Heart left ventricle (tissue), 16 donors: ENCODE measurements at regions not wholly inside any gene's neighbourhood (a gene's known extent, or its start where the extent isn't known, plus 50 kb on each side); places are given as distances from the start of the nearest gene placed in this dataset.

Source experiments
- ATAC-seq, 4 donors: fragments of 200-7000 bp; cut with Tn5 transposase; one replicate each; pipeline ENCODE4 v1.9.1; 2020 to 2022; ENCODE audit warnings: moderate library complexity in 4 of 4, mild to moderate bottlenecking in 3 of 4, moderate number of reproducible peaks in 1 of 4
- DNase-seq, 5 donors: peaks; one replicate each; pipeline ENCODE4 v3.0.0-alpha.2; 2020
- H3K27ac ChIP-seq, 12 donors: fragments of 200-600 bp; sonication (generic) in 4 of 12; one replicate each; pipeline versions ENCODE4 v1.5.0 to v1.8.0; 2016 to 2022; ENCODE audit warnings: mild to moderate bottlenecking in 2 of 12
- H3K27me3 ChIP-seq, 9 donors: fragments of 200-600 bp; sonication (generic) in 2 of 9; one replicate each; pipeline versions ENCODE4 v1.5.1 to v1.8.0; 2016 to 2022; ENCODE audit warnings: mild to moderate bottlenecking in 3 of 9
- H3K36me3 ChIP-seq, 9 donors: fragments of 200-600 bp; sonication (generic) in 2 of 9; one replicate each; pipeline versions ENCODE4 v1.5.0 to v1.8.0; 2018 to 2022; ENCODE audit warnings: mild to moderate bottlenecking in 2 of 9
- H3K4me1 ChIP-seq, 12 donors: fragments of 200-600 bp; sonication (generic) in 4 of 12; one replicate each; pipeline versions ENCODE4 v1.5.0 to v1.8.0; 2016 to 2022; ENCODE audit warnings: mild to moderate bottlenecking in 3 of 12
- H3K4me3 ChIP-seq, 12 donors: fragments of 200-600 bp; sonication (generic) in 4 of 12; one replicate each; pipeline versions ENCODE4 v1.5.0 to v1.8.0; 2017 to 2022; ENCODE audit warnings: mild to moderate bottlenecking in 9 of 12, moderate library complexity in 4 of 12
- H3K9me3 ChIP-seq, 12 donors: fragments of 200-600 bp; sonication (generic) in 4 of 12; one replicate each; pipeline versions ENCODE4 v1.5.0 to v1.8.0; 2016 to 2022; ENCODE audit warnings: mild to moderate bottlenecking in 1 of 12
- CTCF ChIP-seq, 12 donors: fragments of 200-600 bp; sonication (generic) in 4 of 12; IDR thresholded peaks; one replicate each; pipeline versions ENCODE4 v1.5.0 to v1.8.0; 2018 to 2022; ENCODE audit warnings: antibody characterized with exemption in 12 of 12, mild to moderate bottlenecking in 5 of 12
- POLR2A ChIP-seq, 2 donors: fragments of 450-650 bp; IDR thresholded peaks; one replicate each; pipeline ENCODE4 v1.6.1; 2017; ENCODE audit warnings: antibody characterized with exemption in 2 of 2, mild to moderate bottlenecking in 2 of 2, moderate library complexity in 2 of 2
- WGBS, 4 donors: extraction: QIAGEN DNeasy Blood & Tissue Kit in 2 of 4; methylation state at CpG; one replicate each; pipeline versions ENCODE4 v1.1.5 to v1.1.7; 2013 to 2018; 5-methylcytosine and 5-hydroxymethylcytosine counted together
- intact Hi-C, 10 donors: fragments of 100-400 bp; cut with DNase I; formaldehyde crosslinking; loops; one replicate each; pipeline versions ENCODE4 v1.11.1 to v1.14.2; 2022
- donor health status: ischemic (EF 13 %, LVEDD 7.1; RV severe dilation, severe dysfunction).
- donor health status: healthy with polysubstance abuse.
- donor health status: DM: no; HTN: yes; CAD: no.
- donor health status: DM: no; HTN: no; CAD: no.
- donor health status: ischemic (EF 25% LVEDD 6.9; RV normal size, moderate dysfunction).
- donor health status: ischemic (EF 25% LVEDD 5.7; RV mildly dilated, moderate dysfunction).
- donor health status: healthy.
- donor health status: DM: yes; HTN: yes; CAD: no.
- donor health status: ischemic (EF 35%, LVEDD 5.7; RV mildly dilated, moderate dysfunction).
- donor health status: nonischemic (EF 11% LVEDD 7.7; RV severe dilation, severe dysfunction).
- donor health status: DM: yes; HTN: yes; CAD: no.
- donor health status: PGD.
- donor health status: ischemic (EF 29% LVEDD 5.4; RV normal size, mild dysfunction).
- donor health status: nonischemic (EF 23%, LVEDD 6.1; RV moderate dilation, normal function).

- H3K27me3 ChIP-seq = no peaks in the 10 kb centered on the region
- intact Hi-C loops = no loop called here
- 5 to 17% (median 7%) methylated on average over 3 of the region's 3 CpGs for WGBS, 4 donors
- H3K4me3 ChIP-seq = no peak overlapping the region
- no peaks in the 10 kb centered on the region for H3K9me3 ChIP-seq
- ATAC-seq (no peak), DNase-seq (no peak)
- no peaks in the 10 kb centered on the region for H3K4me1 ChIP-seq
- no peak overlapping the region for H3K27ac ChIP-seq
- no peaks in the 10 kb centered on the region for H3K36me3 ChIP-seq
- TF ChIP-seq CTCF (IDR thresholded peaks at IDR 0.05) = no peak
- no peak for TF ChIP-seq POLR2A (IDR thresholded peaks at IDR 0.05)
Measured at GRCh38 chr13:86932776-86933334, 738.3 kb upstream of the SLITRK5 start.

- no peak for TF ChIP-seq CTCF (IDR thresholded peaks at IDR 0.05)
- TF ChIP-seq POLR2A (IDR thresholded peaks at IDR 0.05) = no peak
- H3K9me3 ChIP-seq = no peaks in the 10 kb centered on the region
- ATAC-seq (no peak), DNase-seq (no peak)
- H3K4me3 ChIP-seq = no peak overlapping the region
- H3K27me3 ChIP-seq = no peaks in the 10 kb centered on the region
- H3K4me1 ChIP-seq = no peaks in the 10 kb centered on the region
- no peaks in the 10 kb centered on the region for H3K36me3 ChIP-seq
- 57 to 73% (median 64%) methylated on average over 3 of the region's 3 CpGs for WGBS, 4 donors
- no peak overlapping the region for H3K27ac ChIP-seq
- intact Hi-C loops = no loop called here
Measured at GRCh38 chr13:86933676-86934075, 737.5 kb upstream of the SLITRK5 start.

- Histone ChIP-seq H3K27me3 (no peaks in the 10 kb centered on the region), H3K4me1 (no peaks in the 10 kb centered on the region), H3K4me3 (no peak overlapping the region), H3K36me3 (no peaks in the 10 kb centered on the region), H3K9me3 (peaks cover 0 to 5% (median 0%) of the 10 kb centered on the region in 12 donors), H3K27ac (no peak overlapping the region)
- WGBS, 4 donors = 91 to 98% (median 93%) methylated on average over 2 of the region's 2 CpGs
- DNase-seq (no peak), ATAC-seq (no peak)
- intact Hi-C loops = no loop called here
- no peak for TF ChIP-seq POLR2A (IDR thresholded peaks at IDR 0.05)
- no peak for TF ChIP-seq CTCF (IDR thresholded peaks at IDR 0.05)
Measured at GRCh38 chr13:86937316-86937715, 733.9 kb upstream of the SLITRK5 start.

- Histone ChIP-seq H3K9me3 (no peaks in the 10 kb centered on the region), H3K4me3 (no peak overlapping the region), H3K36me3 (no peaks in the 10 kb centered on the region), H3K27ac (no peak overlapping the region), H3K4me1 (no peaks in the 10 kb centered on the region), H3K27me3 (no peaks in the 10 kb centered on the region)
- intact Hi-C loops = no loop called here
- TF ChIP-seq POLR2A (IDR thresholded peaks at IDR 0.05) (no peak), CTCF (IDR thresholded peaks at IDR 0.05) (no peak)
- no peak for DNase-seq
- no peak for ATAC-seq
- WGBS, 4 donors = 84 to 89% (median 84%) methylated on average over 2 of the region's 2 CpGs
Measured at GRCh38 chr13:86945584-86945983, 725.6 kb upstream of the SLITRK5 start.
